ENCODE measurements at regions not wholly inside any gene's neighbourhood (a gene's known extent, or its start where the extent isn't known, plus 50 kb on each side); places are given as distances from the start of the nearest gene placed in this dataset.

GRCh38 chr4:53781629-53782457 lies 190.6 kb upstream of the LNX1 start (continued):
- TF ChIP-seq IRF1 (CRISPR knock-in tag; IDR thresholded peaks at IDR 0.05; ENCODE audit: low read depth): no peak
- TF ChIP-seq GATAD2A (CRISPR knock-in tag; IDR thresholded peaks at IDR 0.05): peak; percentile 69
- no peak for TF ChIP-seq YY1 (IDR thresholded peaks at IDR 0.05; ENCODE audit: insufficient read depth, insufficient replicate concordance, low read depth, low read length)
- TF ChIP-seq SRY (CRISPR knock-in tag; IDR thresholded peaks at IDR 0.05): no peak
- no peak for TF ChIP-seq ZFX (CRISPR knock-in tag; IDR thresholded peaks at IDR 0.05; ENCODE audit: low read depth)
- TF ChIP-seq ZBTB7B (CRISPR knock-in tag; IDR thresholded peaks at IDR 0.05): no peak
- no peak for TF ChIP-seq ZSCAN25 (CRISPR knock-in tag; IDR thresholded peaks at IDR 0.05)
- TF ChIP-seq MEF2D (CRISPR knock-in tag; IDR thresholded peaks at IDR 0.05): no peak
- TF ChIP-seq ARID3A (IDR thresholded peaks at IDR 0.05; ENCODE audit: low read depth, low read length): 0 out of 2 replicates have a peak, but pooled peaks have one; percentile 24
- no peak for TF ChIP-seq HNF4G (IDR thresholded peaks at IDR 0.05; ENCODE audit: borderline replicate concordance, low read depth, low read length)
- TF ChIP-seq HNF4G (CRISPR knock-in tag; IDR thresholded peaks at IDR 0.05; ENCODE audit: borderline replicate concordance, low read depth): no peak
- TF ChIP-seq CCAR2 (optimal IDR thresholded peaks at IDR 0.05; ENCODE audit: low read depth, low read length): no peak
- no peak for TF ChIP-seq KLF12 (CRISPR knock-in tag; IDR thresholded peaks at IDR 0.05; ENCODE audit: borderline replicate concordance)
- no peak for TF ChIP-seq THRA (CRISPR knock-in tag; IDR thresholded peaks at IDR 0.05; ENCODE audit: borderline replicate concordance)
- TF ChIP-seq PHB2 (IDR thresholded peaks at IDR 0.05; ENCODE audit: partially characterized antibody): no peak
- TF ChIP-seq RARA (CRISPR knock-in tag; IDR thresholded peaks at IDR 0.05): 0 out of 2 replicates have a peak, but pooled peaks have one; percentile 28
- TF ChIP-seq, protein P1, sequence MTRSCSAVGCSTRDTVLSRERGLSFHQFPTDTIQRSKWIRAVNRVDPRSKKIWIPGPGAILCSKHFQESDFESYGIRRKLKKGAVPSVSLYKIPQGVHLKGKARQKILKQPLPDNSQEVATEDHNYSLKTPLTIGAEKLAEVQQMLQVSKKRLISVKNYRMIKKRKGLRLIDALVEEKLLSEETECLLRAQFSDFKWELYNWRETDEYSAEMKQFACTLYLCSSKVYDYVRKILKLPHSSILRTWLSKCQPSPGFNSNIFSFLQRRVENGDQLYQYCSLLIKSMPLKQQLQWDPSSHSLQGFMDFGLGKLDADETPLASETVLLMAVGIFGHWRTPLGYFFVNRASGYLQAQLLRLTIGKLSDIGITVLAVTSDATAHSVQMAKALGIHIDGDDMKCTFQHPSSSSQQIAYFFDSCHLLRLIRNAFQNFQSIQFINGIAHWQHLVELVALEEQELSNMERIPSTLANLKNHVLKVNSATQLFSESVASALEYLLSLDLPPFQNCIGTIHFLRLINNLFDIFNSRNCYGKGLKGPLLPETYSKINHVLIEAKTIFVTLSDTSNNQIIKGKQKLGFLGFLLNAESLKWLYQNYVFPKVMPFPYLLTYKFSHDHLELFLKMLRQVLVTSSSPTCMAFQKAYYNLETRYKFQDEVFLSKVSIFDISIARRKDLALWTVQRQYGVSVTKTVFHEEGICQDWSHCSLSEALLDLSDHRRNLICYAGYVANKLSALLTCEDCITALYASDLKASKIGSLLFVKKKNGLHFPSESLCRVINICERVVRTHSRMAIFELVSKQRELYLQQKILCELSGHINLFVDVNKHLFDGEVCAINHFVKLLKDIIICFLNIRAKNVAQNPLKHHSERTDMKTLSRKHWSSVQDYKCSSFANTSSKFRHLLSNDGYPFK (CRISPR knock-in tag; IDR thresholded peaks at IDR 0.05; ENCODE audit: borderline replicate concordance): no peak
- no peak for TF ChIP-seq ASH2L (IDR thresholded peaks at IDR 0.05; ENCODE audit: insufficient read length, low read depth, low read length)
- no peak for TF ChIP-seq E2F2 (CRISPR knock-in tag; IDR thresholded peaks at IDR 0.05; ENCODE audit: borderline replicate concordance)
- 0 out of 2 replicates have a peak, but pooled peaks have one; percentile 10 for TF ChIP-seq ZKSCAN8 (CRISPR knock-in tag; IDR thresholded peaks at IDR 0.05; ENCODE audit: borderline replicate concordance)
